ENCODE measurements at regions not wholly inside any gene's neighbourhood (a gene's known extent, or its start where the extent isn't known, plus 50 kb on each side); places are given as distances from the start of the nearest gene placed in this dataset.

DNA sequence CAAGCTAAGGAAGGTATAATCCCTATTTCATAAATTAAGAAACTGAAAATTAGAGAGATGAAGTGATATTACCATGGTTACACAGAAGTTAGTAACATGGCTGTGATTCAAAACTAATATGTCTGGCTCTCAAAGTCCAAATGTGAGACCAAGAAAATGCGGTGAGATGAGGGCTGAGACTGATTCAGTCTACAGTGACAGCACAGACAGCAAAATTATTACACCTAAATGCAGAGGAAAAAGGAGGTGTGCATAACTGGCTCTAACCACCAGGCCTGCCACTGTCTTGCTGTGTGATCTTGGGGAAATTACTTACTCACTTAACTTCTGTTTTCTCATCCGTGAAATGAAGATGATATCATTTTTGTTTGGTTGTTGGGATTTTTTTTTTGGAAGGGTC is 270.0 kb upstream of the SOX9 start:
- TF ChIP-seq CTCF (IDR thresholded peaks at IDR 0.05) = no peak
- Histone ChIP-seq H3K36me3 (no peaks in the 10 kb centered on the region), H3K27me3 (no peaks in the 10 kb centered on the region), H3K4me1 (no peaks in the 10 kb centered on the region), H3K9me3 (no peaks in the 10 kb centered on the region), H3K27ac (no peak overlapping the region), H3K4me3 (no peak overlapping the region)
- intact Hi-C loops (cut with DNase I) = no loop called here
- no peak for DNase-seq
- WGBS, 2 donors = 67 to 95% methylated on average over 2 of the region's 2 CpGs
- no peak for ATAC-seq

- Histone ChIP-seq H3K36me3 (no peaks in the 10 kb centered on the region), H3K27me3 (no peaks in the 10 kb centered on the region), H3K4me1 (no peaks in the 10 kb centered on the region), H3K9me3 (no peaks in the 10 kb centered on the region), H3K4me3 (no peak overlapping the region), H3K27ac (no peak overlapping the region)
- DNase-seq = no peak
- ATAC-seq = no peak
- no peak for TF ChIP-seq CTCF (IDR thresholded peaks at IDR 0.05)
- intact Hi-C loops (cut with DNase I) = no loop called here
- 67 to 73% methylated on average over 4 of the region's 4 CpGs for WGBS, 2 donors
Observed at GRCh38 chr17:71855010-71855409, 265.8 kb upstream of the SOX9 start.

- intact Hi-C loops (cut with DNase I) = no loop called here
- Histone ChIP-seq H3K4me3 (no peak overlapping the region), H3K27ac (no peak overlapping the region), H3K9me3 (no peaks in the 10 kb centered on the region), H3K4me1 (no peaks in the 10 kb centered on the region), H3K27me3 (no peaks in the 10 kb centered on the region), H3K36me3 (no peaks in the 10 kb centered on the region)
- DNase-seq = no peak
- TF ChIP-seq CTCF (IDR thresholded peaks at IDR 0.05) = no peak
- no peak for ATAC-seq
- WGBS, 2 donors = 77 to 89% methylated on average over 2 of the region's 2 CpGs
Observed at GRCh38 chr17:71864755-71865154, 256.1 kb upstream of the SOX9 start.

DNA sequence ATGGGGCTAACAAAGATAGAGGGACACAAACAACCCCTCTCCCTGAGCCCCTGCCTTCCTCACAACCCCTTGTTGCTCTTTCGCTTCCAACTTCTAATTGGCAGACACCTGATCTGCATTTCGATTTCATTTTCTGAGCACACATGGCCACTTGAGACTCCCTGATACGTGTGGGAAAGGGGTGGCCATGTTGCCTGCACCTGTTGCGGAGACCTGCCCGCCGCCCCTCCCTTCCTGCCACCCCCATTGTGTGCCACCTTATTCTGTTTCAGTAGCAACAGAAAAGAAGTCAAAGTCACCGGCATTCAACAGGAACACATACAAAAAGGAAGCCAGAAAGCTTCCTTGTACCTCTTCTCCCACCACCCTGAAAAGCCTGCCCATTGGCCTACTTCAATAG is 254.7 kb upstream of the SOX9 start:
- H3K4me3 ChIP-seq = no peak overlapping the region
- TF ChIP-seq CTCF (IDR thresholded peaks at IDR 0.05) = no peak
- H3K27me3 ChIP-seq = no peaks in the 10 kb centered on the region
- H3K27ac ChIP-seq = no peak overlapping the region
- no peaks in the 10 kb centered on the region for H3K9me3 ChIP-seq
- DNase-seq = no peak
- H3K4me1 ChIP-seq = no peaks in the 10 kb centered on the region
- no peak for ATAC-seq
- whole genome bisulfite sequencing, 2 donors = 91 to 95% methylated on average over 7 of the region's 7 CpGs
- H3K36me3 ChIP-seq = no peaks in the 10 kb centered on the region
- intact Hi-C loops (cut with DNase I) = no loop called here

- H3K4me1 ChIP-seq = no peaks in the 10 kb centered on the region
- no peak overlapping the region for H3K27ac ChIP-seq
- TF ChIP-seq CTCF (IDR thresholded peaks at IDR 0.05) = no peak
- no peaks in the 10 kb centered on the region for H3K36me3 ChIP-seq
- 64 to 70% methylated on average over 4 of the region's 4 CpGs for WGBS, 2 donors
- H3K9me3 ChIP-seq = no peaks in the 10 kb centered on the region
- no peak for DNase-seq
- no peak for ATAC-seq
- H3K27me3 ChIP-seq = no peaks in the 10 kb centered on the region
- no peak overlapping the region for H3K4me3 ChIP-seq
- intact Hi-C loops (cut with DNase I) = no loop called here
Observed at GRCh38 chr17:71869293-71869692, 251.5 kb upstream of the SOX9 start.
